H1 (cell line): ENCODE measurements at regions not wholly inside any gene's neighbourhood (a gene's known extent, or its start where the extent isn't known, plus 50 kb on each side); places are given as distances from the start of the nearest gene placed in this dataset.
"Not testable (repeated sequence)": the region's sequence is repeated elsewhere in the genome, so short reads cannot be mapped to it uniquely, and the experiment has no call there.

Source experiments
- CTCF ChIA-PET: fragments of 300-600 bp; sonication (Branson Sonifier 250); formaldehyde crosslinking; loops from one replicate; lab custom pipeline; 2021; ENCODE audit not compliant: partially characterized antibody; lab: Charles Lee
- POLR2A ChIA-PET: fragments of 300-600 bp; sonication (Branson Sonifier 250); formaldehyde crosslinking; loops from one replicate; lab custom pipeline; 2021; ENCODE audit warnings: inconsistent platforms; ENCODE audit not compliant: partially characterized antibody; lab: Charles Lee
- DNase-seq, 2 experiments: peaks; one replicate each; pipeline versions ENCODE4 v3.0.0 to v3.0.0-alpha.2; 2010 to 2022; ENCODE audit warnings: low spot score in 2 of 2, low read depth in 1 of 2, mixed read lengths in 1 of 2
- FAIRE-seq: peaks from 2 replicates; lab custom pipeline; 2011; peaks lifted over from hg19 to GRCh38; lab: Jason Lieb, UNC
- H2AFZ ChIP-seq: 2 replicates; pipeline ENCODE4 v1.8.1; 2012; ENCODE audit warnings: low read length, inconsistent platforms
- H2AK5ac ChIP-seq: 2 replicates; pipeline ENCODE4 v1.6.1; 2013; ENCODE audit warnings: low read depth, low read length
- H2BK120ac ChIP-seq: replicated peaks from 2 replicates; pipeline ENCODE3; 2013; ENCODE audit warnings: low read depth, low read length, inconsistent platforms
- H2BK12ac ChIP-seq: 2 replicates; pipeline ENCODE4 v1.6.1; 2013; ENCODE audit warnings: low read depth, low read length
- H2BK15ac ChIP-seq: 2 replicates; pipeline ENCODE4 v1.6.1; 2013; ENCODE audit warnings: low read length
- H2BK20ac ChIP-seq: 2 replicates; pipeline ENCODE4 v1.6.1; 2013; ENCODE audit warnings: low read length
- H2BK5ac ChIP-seq: 2 replicates; pipeline ENCODE4 v1.6.1; 2013; ENCODE audit warnings: low read depth, low read length
- H3K14ac ChIP-seq: 2 replicates; pipeline ENCODE4 v1.6.1; 2013; ENCODE audit warnings: inconsistent platforms; ENCODE audit not compliant: insufficient read length
- H3K18ac ChIP-seq: 2 replicates; pipeline ENCODE4 v1.6.1; 2013; ENCODE audit warnings: low read length; ENCODE audit errors: extremely low read depth
- H3K23ac ChIP-seq: 2 replicates; pipeline ENCODE4 v1.6.1; 2013; ENCODE audit warnings: inconsistent platforms; ENCODE audit not compliant: insufficient read length
- H3K23me2 ChIP-seq: 2 replicates; pipeline ENCODE4 v1.6.1; 2013; ENCODE audit warnings: low read depth, low read length
- H3K27ac ChIP-seq: 2 replicates; pipeline ENCODE4 v1.6.1; 2011; ENCODE audit warnings: low read depth, low read length, inconsistent platforms
- H3K27me3 ChIP-seq, 4 experiments: replicated peaks in 1 of 4; 1 replicate in 1 of 4; 2 replicates in 3 of 4; pipeline versions ENCODE4 v1.6.1 to v1.8.1; 2011 to 2013; ENCODE audit warnings: low read length in 3 of 4, mild to moderate bottlenecking in 3 of 4, inconsistent platforms in 2 of 4, mixed read lengths in 2 of 4, moderate library complexity in 1 of 4; ENCODE audit not compliant: control insufficient read depth in 3 of 4, insufficient read depth in 3 of 4; ENCODE audit errors: extremely low read depth in 1 of 4
- H3K36me3 ChIP-seq, 4 experiments: 2 replicates each; pipeline versions ENCODE4 v1.6.1 to v1.8.1; 2011 to 2013; ENCODE audit warnings: mild to moderate bottlenecking in 4 of 4, low read length in 3 of 4, moderate library complexity in 2 of 4, control low read depth in 1 of 4, inconsistent platforms in 1 of 4; ENCODE audit not compliant: insufficient read depth in 4 of 4, control insufficient read depth in 2 of 4
- H3K4ac ChIP-seq: replicated peaks from 2 replicates; pipeline ENCODE3; 2013; ENCODE audit warnings: low read length, low read depth, mixed read lengths, inconsistent platforms; ENCODE audit not compliant: insufficient read length
- H3K4me1 ChIP-seq, 4 experiments: replicated peaks in 1 of 4; 1 replicate in 1 of 4; 2 replicates in 3 of 4; pipeline versions ENCODE4 v1.6.1 to v1.8.1; 2011 to 2013; ENCODE audit warnings: low read length in 3 of 4, inconsistent platforms in 2 of 4, mixed read lengths in 1 of 4; ENCODE audit not compliant: insufficient read depth in 4 of 4, control insufficient read depth in 3 of 4
- H3K4me2 ChIP-seq, 2 experiments: 2 replicates each; pipeline versions ENCODE4 v1.6.1 to v1.8.1; 2011 to 2013; ENCODE audit warnings: low read depth in 2 of 2, low read length in 2 of 2, control low read depth in 1 of 2, inconsistent platforms in 1 of 2, mild to moderate bottlenecking in 1 of 2; ENCODE audit not compliant: insufficient read depth in 1 of 2
- H3K4me3 ChIP-seq, 4 experiments: fragments of 200-600, 300-600 bp in 1 of 4; sonication (generic), shearing (Covaris generic), sonication (Bioruptor Twin) in 1 of 4; 2 replicates each; pipeline versions ENCODE4 v1.5.1 to v1.8.1; 2011 to 2016; ENCODE audit warnings: low read length in 4 of 4, low read depth in 3 of 4, control low read depth in 2 of 4, inconsistent platforms in 2 of 4, mild to moderate bottlenecking in 2 of 4, mixed read lengths in 1 of 4, moderate library complexity in 1 of 4; ENCODE audit not compliant: insufficient read depth in 2 of 4; ENCODE audit errors: extremely low read depth in 1 of 4
- H3K56ac ChIP-seq: replicated peaks from 2 replicates; pipeline ENCODE3; 2013; ENCODE audit warnings: low read depth, mild to moderate bottlenecking, mixed read lengths, low read length, inconsistent platforms; ENCODE audit not compliant: insufficient read length
- H3K79me1 ChIP-seq: 2 replicates; pipeline ENCODE4 v1.6.1; 2013; ENCODE audit warnings: low read depth, low read length, control low read depth
- H3K79me2 ChIP-seq, 2 experiments: 2 replicates each; pipeline versions ENCODE4 v1.6.1 to v1.8.1; 2012 to 2013; ENCODE audit warnings: low read length in 2 of 2, mild to moderate bottlenecking in 2 of 2, inconsistent platforms in 1 of 2; ENCODE audit not compliant: insufficient read depth in 2 of 2, control insufficient read depth in 1 of 2
- H3K9ac ChIP-seq, 4 experiments: replicated peaks in 1 of 4; 1 replicate in 1 of 4; 2 replicates in 3 of 4; pipeline versions ENCODE4 v1.6.1 to v1.8.1; 2011 to 2013; ENCODE audit warnings: low read depth in 3 of 4, low read length in 3 of 4, control low read depth in 2 of 4, mild to moderate bottlenecking in 2 of 4, moderate library complexity in 2 of 4, inconsistent platforms in 1 of 4; ENCODE audit errors: extremely low read depth in 1 of 4
- H3K9me3 ChIP-seq, 2 experiments: 2 replicates each; pipeline versions ENCODE4 v1.6.1 to v1.8.1; 2012 to 2013; ENCODE audit warnings: mild to moderate bottlenecking in 2 of 2, moderate library complexity in 2 of 2, control low read depth in 1 of 2, inconsistent platforms in 1 of 2, low read depth in 1 of 2, low read length in 1 of 2, mixed read lengths in 1 of 2; ENCODE audit not compliant: insufficient read depth in 2 of 2
- H4K20me1 ChIP-seq, 2 experiments: replicated peaks in 1 of 2; 2 replicates each; pipeline versions ENCODE3 to v1.8.1; 2011 to 2013; ENCODE audit warnings: inconsistent platforms in 2 of 2, low read length in 2 of 2, mild to moderate bottlenecking in 1 of 2; ENCODE audit not compliant: insufficient read depth in 2 of 2, control insufficient read depth in 1 of 2
- H4K5ac ChIP-seq: 2 replicates; pipeline ENCODE4 v1.6.1; 2013; ENCODE audit warnings: low read length, low read depth, mixed read lengths, inconsistent platforms; ENCODE audit not compliant: insufficient read length
- H4K8ac ChIP-seq: 2 replicates; pipeline ENCODE4 v1.8.0; 2013; ENCODE audit warnings: mild to moderate bottlenecking, moderate library complexity, low read length, inconsistent platforms; ENCODE audit not compliant: insufficient read depth; ENCODE audit errors: extremely low read depth
- H4K91ac ChIP-seq: replicated peaks from 2 replicates; pipeline ENCODE3; 2013; ENCODE audit warnings: low read length, mixed read lengths, inconsistent platforms; ENCODE audit not compliant: insufficient read length
- WGBS, 2 experiments: shearing (Covaris generic) in 1 of 2; methylation state at CpG; one replicate each; pipeline versions ENCODE4 v1.1.6 to v1.1.7; 2013 to 2015; ENCODE audit warnings: low lambda C conversion rate in 2 of 2, mixed read lengths in 2 of 2, inconsistent platforms in 1 of 2, low coverage in 1 of 2, missing lambda C conversion rate in 1 of 2; ENCODE audit not compliant: insufficient replicate concordance in 2 of 2, insufficient coverage in 1 of 2, insufficient read length in 1 of 2; ENCODE audit errors: extremely low coverage in 1 of 2, missing lambda C conversion rate in 1 of 2; 5-methylcytosine and 5-hydroxymethylcytosine counted together

DNA sequence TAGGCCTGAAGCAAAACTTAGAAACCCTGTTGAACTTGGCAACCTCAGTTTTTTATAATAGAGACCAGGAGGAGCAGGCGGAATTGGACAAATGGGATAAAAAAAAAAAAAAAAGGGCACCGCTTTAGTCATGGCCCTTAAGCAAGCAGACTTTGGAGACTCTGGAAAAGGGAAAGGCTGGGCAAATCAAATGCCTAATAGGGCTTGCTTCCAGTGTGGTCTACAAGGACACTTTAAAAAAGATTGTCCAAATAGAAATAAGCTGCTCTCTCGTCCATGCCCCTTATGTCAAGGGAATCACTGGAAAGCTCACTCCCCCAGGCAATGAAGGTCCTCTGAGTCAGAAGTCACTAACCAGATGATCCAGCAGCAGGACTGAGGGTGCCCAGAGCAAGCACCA lies 229.0 kb upstream of the CWC22 start:
- H3K4me2 ChIP-seq, H3K36me3 ChIP-seq, H2AK5ac ChIP-seq, H2BK120ac ChIP-seq, H2BK5ac ChIP-seq, H2BK20ac ChIP-seq, H3K9ac ChIP-seq, FAIRE-seq, H3K4ac ChIP-seq, H4K20me1 ChIP-seq, POLR2A ChIA-PET, H2BK15ac ChIP-seq, H3K79me1 ChIP-seq, DNase-seq, H3K4me3 ChIP-seq, H3K23ac ChIP-seq, H3K14ac ChIP-seq, H3K56ac ChIP-seq, H3K27me3 ChIP-seq, H3K4me1 ChIP-seq, H2AFZ ChIP-seq, H3K27ac ChIP-seq, H4K91ac ChIP-seq, H3K18ac ChIP-seq, H4K8ac ChIP-seq, H3K23me2 ChIP-seq, H3K9me3 ChIP-seq, H2BK12ac ChIP-seq, H3K79me2 ChIP-seq, H4K5ac ChIP-seq: not testable (repeated sequence)
- 92% methylated on average over 1 of the region's 3 CpGs; no CpG with 5 or more reads in 1 of the 2 experiments for WGBS, 2 experiments
- CTCF ChIA-PET, result interaction anchor here (0.6 kb wide), 1 partner anchor 46 kb away, joined by 3 read pairs; no protein-coding TSS in a partner anchor

- DNase-seq, H3K9me3 ChIP-seq, H3K36me3 ChIP-seq, H3K18ac ChIP-seq, POLR2A ChIA-PET, H4K20me1 ChIP-seq, H2BK5ac ChIP-seq, H3K27me3 ChIP-seq, H3K4me1 ChIP-seq, H3K4me3 ChIP-seq, FAIRE-seq, H3K9ac ChIP-seq, H4K5ac ChIP-seq, H3K14ac ChIP-seq, H3K4ac ChIP-seq, H3K79me2 ChIP-seq, H4K8ac ChIP-seq, H2BK20ac ChIP-seq, H2BK15ac ChIP-seq, H3K56ac ChIP-seq, H3K4me2 ChIP-seq, H4K91ac ChIP-seq, H2BK12ac ChIP-seq, H2AK5ac ChIP-seq, H2BK120ac ChIP-seq, H3K23me2 ChIP-seq, H2AFZ ChIP-seq, H3K23ac ChIP-seq, H3K27ac ChIP-seq, H3K79me1 ChIP-seq: not testable (repeated sequence)
- CTCF ChIA-PET, result interaction anchor here (0.6 kb wide), 1 partner anchor 46 kb away, joined by 3 read pairs; no protein-coding TSS in a partner anchor
- 96% methylated on average over 4 of the region's 4 CpGs; no CpG with 5 or more reads in 1 of the 2 experiments for WGBS, 2 experiments
These were observed 228.4 kb upstream of the CWC22 start for GRCh38 chr2:180235506-180235905.
